HG02884 (cell line): ENCODE measurements at regions not wholly inside any gene's neighbourhood (a gene's known extent, or its start where the extent isn't known, plus 50 kb on each side); places are given as distances from the start of the nearest gene placed in this dataset.

Experiments
- ATAC-seq: cut with Tn5 transposase; IDR thresholded peaks from one replicate; pipeline ENCODE4 v1.9.1; 2021; ENCODE audit warnings: mild to moderate bottlenecking, moderate library complexity; ENCODE audit not compliant: unreplicated experiment

DNA sequence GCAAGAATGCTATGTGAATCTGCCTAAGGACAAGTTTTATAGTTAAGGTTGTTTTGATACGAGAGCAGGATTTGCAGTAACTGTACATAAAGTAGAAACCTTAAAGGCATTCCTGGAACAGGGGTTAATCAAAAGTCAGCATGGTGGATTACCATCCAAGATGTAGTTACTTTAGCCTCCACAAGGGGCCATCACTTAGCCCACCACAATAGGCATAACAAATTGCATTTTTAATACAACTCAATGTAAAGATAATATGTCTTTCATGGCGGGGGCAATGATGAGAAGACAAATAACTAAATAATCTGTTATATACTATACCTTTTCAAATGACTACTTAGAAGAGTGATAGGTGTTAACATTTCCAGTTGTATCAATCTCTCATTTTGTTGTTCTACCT lies 611.2 kb upstream of the ADGRL4 start:
- ATAC-seq: no peak

DNA sequence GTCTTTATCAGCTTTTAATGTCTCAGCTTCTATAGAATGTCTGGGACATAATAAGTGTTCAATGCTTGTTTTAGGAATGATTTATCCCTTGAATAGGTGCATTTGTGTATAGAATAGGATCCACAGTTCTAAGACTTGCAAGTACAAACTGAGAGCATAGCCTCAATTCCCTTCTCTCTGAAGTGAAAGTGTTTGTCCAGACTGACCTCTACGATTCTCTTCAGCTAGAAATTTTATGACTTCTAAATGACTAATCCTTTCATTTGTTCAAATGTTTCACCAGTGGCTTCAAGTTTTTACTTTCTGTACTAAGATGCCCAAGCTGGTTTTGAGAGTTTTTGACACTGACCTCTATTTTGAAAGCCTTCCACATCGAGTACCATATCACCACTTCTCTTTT lies 608.2 kb upstream of the ADGRL4 start:
- ATAC-seq: no peak

DNA sequence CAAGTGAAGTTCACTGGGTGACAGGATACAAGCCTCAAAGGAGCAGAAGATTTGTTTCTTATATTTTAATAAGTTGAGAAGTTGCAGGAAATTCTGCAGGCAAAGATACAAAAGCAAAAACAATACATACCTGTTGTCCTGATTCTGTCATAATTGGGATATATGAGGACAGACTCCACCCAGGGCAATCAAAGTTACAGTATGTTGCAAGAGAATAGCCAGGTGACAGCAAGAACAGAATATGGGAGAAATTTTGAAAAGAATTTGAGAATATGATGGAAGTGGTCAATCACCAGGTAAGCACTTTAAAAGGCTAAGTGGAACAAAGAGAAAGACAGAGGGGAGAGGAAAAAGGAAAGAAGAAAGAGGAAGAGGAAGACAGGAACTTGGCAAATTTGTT lies 607.6 kb upstream of the ADGRL4 start:
- no peak for ATAC-seq

- ATAC-seq: no peak
Measured at GRCh38 chr1:79613046-79613445, 606.5 kb upstream of the ADGRL4 start.

DNA sequence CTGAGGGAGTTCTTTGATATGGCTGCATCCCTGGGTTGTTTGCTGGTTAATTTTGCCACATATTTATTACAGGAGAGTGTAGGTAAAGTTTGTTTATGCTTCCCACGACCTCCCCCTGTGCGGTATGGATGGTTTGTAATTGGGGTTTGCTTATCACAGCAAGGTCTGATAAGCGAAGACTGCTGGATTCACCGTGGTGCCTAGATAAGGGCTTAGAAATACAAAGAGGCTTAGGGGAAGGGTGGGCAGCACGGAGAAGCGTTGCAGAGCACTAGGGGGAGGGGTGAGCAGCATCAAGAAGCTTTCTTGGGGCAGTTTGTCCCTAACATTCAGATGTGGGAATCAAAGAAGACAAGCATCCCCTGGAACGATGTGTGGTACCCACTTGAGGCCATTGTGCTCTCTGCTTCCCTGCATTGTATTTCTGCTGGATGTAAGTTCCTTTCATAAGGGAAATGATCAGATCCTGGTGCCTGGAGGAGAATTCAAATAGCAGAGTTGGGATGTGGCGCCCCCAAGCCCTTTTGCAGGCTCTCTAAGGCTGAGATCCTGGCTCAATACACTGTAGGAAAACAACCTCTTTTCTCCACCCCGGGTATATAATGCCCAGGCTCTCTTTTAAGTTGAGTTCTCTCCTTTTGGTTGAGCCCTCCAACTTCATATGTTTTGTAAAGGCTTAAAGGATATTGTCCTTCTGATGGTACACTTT lies 598.1 kb upstream of the ADGRL4 start:
- ATAC-seq: no peak

- no peak for ATAC-seq
Measured at GRCh38 chr1:79603843-79604242, 597.3 kb upstream of the ADGRL4 start.

DNA sequence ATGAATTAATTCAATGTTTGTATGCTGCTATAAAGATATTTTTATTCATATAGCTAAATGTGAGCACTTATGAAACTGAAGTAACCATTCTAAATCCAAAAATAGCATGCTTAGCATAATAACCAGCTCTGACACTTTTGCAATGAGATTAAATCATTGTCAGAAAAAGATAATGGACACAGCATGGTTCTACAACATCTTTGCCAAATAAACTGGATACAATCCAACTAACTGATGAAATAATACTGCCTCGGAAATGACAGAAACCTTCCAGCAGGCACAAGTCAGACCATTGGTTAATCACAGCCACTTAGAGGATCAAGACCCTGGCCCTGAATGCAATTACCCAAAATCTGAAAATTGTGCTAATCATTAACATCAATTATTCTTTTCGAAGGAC lies 592.7 kb upstream of the ADGRL4 start:
- no peak for ATAC-seq

GRCh38 chr1:79595931-79596330 lies 589.4 kb upstream of the ADGRL4 start:
- ATAC-seq: no peak

- ATAC-seq: no peak
Measured at GRCh38 chr1:79594121-79594698, 587.7 kb upstream of the ADGRL4 start.

DNA sequence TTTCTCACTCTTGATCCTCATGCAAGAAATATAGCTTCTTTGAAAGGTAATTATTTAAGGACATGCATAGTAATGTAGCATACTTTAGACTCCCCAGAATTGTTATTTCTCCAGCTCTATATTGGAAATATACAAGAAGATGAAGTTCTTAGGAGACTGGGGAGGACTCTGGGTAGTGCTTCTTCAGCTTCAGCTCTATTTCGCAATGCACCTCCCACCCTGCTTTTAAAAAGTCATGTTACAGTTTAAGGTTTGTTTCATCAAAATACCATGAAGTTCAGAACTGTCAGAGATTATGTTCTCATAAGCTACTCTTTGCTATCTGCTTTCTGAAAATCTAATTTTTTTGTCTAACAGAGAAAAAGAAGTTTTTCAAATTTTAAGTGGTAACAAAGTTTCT lies 586.2 kb upstream of the ADGRL4 start:
- no peak for ATAC-seq

- ATAC-seq: no peak
Measured at GRCh38 chr1:79588719-79589118, 582.2 kb upstream of the ADGRL4 start.

GRCh38 chr1:79587229-79587628 lies 580.7 kb upstream of the ADGRL4 start:
- ATAC-seq: no peak

GRCh38 chr1:79585801-79586200 lies 579.3 kb upstream of the ADGRL4 start:
- no peak for ATAC-seq

DNA sequence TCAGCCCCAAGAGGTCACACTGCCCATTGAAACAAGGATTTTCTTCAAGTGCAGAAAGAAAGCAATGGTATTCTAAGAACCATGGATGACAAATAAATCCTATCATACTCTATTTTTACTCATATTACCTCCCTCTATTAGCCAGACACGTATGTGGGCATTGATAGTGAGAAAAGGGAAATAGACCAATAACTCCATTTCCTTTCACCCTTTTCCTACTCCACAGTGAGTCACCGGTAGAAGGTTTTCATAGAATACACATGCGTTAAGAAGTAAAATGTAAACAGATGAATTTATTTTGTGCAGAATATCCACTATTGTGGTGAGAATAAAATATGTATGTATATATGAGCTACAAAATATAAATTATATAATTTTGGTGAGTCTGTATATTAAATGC lies 568.9 kb upstream of the ADGRL4 start:
- no peak for ATAC-seq

- ATAC-seq: no peak
Measured at GRCh38 chr1:79568411-79568810, 561.9 kb upstream of the ADGRL4 start.

DNA sequence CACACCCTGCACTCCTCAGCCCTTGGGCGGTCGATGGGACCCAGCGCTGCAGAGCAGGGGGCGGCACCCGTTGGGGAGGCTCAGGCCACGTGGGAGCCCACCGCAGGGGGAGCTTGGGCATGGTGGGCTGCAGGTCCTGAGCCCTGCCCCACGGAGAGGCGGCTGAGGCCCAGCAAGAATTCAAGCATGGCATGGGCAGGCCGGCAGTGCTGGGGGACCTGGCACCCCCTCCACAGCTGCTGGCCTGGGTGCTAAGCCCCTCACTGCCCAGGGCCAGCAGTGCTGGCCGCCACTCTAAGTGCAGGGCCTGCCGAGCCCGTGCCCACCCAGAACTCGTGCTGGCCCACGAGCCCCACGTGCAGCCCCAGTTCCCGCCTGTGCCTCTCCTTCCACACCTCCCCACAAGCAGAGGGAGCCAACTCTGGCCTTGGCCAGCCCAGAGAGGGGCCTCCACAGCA lies 555.0 kb upstream of the ADGRL4 start:
- ATAC-seq: no peak

DNA sequence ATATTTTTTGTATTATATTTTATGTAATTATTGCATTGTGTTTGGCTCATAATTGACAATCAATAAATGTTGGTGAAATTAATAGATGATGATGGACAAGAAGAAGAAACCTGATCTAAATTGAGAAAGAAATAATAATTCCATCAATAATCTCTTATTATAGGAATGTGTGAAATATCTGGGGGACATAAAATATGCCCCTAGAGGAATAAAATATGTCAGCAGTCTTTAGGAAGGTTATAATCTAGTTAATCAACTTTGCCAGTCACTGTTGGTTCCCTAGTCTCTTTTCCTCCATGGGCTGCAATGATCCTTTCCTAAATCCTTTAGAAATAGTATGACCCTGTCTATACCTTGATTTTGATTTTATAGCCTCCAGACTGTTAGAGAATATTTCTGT lies 549.7 kb upstream of the ADGRL4 start:
- ATAC-seq: no peak

DNA sequence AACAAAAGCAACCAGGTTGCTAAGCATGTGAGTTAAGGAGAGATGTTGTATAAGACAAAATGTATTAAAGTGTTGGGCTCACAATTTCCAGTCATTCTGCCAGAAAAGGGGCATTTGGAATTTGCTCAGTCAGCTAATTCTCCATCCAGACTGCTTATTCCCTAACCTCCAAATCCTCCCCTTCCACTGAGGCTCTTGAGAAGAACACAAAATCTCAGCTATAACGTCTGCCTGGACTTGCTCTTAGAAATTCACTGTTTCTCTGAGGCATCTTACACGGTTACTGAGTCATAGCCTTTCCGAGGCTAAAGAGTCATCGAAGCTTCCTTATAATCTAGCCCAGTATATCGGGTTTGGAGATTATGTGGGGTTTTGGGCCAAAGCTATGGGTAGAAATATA lies 548.2 kb upstream of the ADGRL4 start:
- no peak for ATAC-seq

DNA sequence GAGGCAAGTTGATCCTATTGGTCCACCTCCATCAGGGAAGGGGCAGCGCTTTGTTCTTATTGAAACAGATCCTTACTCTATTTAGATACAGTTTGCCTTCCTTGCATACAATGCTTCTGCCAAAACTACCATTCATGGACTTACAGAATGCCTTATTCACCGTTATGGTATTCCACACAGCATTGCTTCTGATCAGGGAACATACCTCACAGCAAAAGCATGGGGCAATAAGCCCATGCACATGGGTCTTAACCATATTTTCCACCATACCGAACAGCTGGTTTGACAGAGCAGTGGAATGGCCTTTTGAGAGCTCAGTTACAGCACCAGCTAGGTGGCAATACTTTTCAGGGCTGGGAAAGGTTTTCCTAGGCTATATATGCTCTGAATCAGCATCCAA lies 544.8 kb upstream of the ADGRL4 start:
- ATAC-seq: no peak

GRCh38 chr1:79550402-79550801 lies 543.9 kb upstream of the ADGRL4 start:
- ATAC-seq: no peak

DNA sequence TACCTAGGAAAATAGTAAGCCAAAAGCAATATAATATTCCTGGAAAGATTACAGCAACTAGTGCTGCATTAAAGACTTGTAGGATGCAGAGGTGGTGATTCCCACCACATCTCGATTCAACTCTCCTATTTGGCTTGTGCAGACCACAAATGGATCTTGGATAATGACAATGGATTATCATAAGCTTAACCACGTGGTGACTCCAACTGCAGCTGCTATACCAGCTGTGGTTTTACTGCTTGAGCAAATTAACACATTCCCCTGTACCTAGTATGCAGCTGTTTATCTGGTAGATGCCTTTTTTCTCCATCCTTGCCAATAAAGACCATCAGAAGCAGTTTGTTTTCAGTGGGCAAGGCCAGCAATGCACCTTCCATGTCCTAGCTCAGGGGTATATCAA lies 542.7 kb upstream of the ADGRL4 start:
- no peak for ATAC-seq

DNA sequence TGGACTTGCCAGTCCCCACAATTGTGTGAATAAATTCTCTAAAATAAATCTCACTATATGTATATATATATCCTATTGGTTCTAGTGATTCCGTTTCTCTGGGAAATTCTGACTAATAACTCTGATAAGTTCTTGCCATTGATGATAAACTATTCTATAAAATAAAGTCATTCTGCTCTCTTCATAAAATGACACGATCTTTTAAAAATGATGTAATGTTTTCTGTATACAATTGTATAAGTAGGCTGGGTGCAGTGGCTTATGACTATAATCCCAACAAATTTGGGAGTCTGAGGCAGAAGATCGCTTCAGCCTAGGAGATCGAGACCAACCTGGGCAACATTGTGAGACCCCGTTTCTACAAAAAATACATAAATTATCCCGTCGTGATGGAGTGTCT lies 541.0 kb upstream of the ADGRL4 start:
- ATAC-seq: no peak

- ATAC-seq: no peak
Measured at GRCh38 chr1:79543394-79543793, 536.9 kb upstream of the ADGRL4 start.
